SK-N-SH (cell line): ENCODE measurements at regions not wholly inside any gene's neighbourhood (a gene's known extent, or its start where the extent isn't known, plus 50 kb on each side); places are given as distances from the start of the nearest gene placed in this dataset.
"Not testable (repeated sequence)": the region's sequence is repeated elsewhere in the genome, so short reads cannot be mapped to it uniquely, and the experiment has no call there.

Experiments used
- CTCF ChIA-PET: fragments of 300-600, 350-600 bp; formaldehyde crosslinking; extraction: SDS; loops from one replicate; lab custom pipeline; 2021; lab: Yijun Ruan, JAX
- POLR2A ChIA-PET: fragments of 350-600 bp; sonication (Branson Sonifier 250); formaldehyde crosslinking; extraction: SDS; loops from one replicate; lab custom pipeline; 2020; ENCODE audit warnings: antibody characterized with exemption, inconsistent platforms; lab: Yijun Ruan, JAX
- DNase-seq: peaks from one replicate; pipeline ENCODE4 v3.0.0; 2012
- H2AFZ ChIP-seq: fragments of 200-600 bp; sonication (generic); 2 replicates; pipeline ENCODE4 v1.8.1; 2016; ENCODE audit warnings: antibody characterized with exemption, mild to moderate bottlenecking, low read depth
- H3F3A ChIP-seq: fragments of 200-600 bp; sonication (generic); replicated peaks from 2 replicates; pipeline ENCODE3; 2016; ENCODE audit warnings: antibody characterized with exemption, mild to moderate bottlenecking; ENCODE audit not compliant: insufficient read depth
- H3K27ac ChIP-seq, 2 experiments: fragments of 200-500 bp in 1 of 2; fragments of 200-600 bp in 1 of 2; sonication (Bioruptor generic) in 1 of 2; sonication (generic), shearing (Covaris generic) in 1 of 2; 2 replicates each; pipeline versions ENCODE4 v1.5.1 to v1.6.1; 2014 to 2016; ENCODE audit warnings: low read depth in 2 of 2, inconsistent platforms in 1 of 2, low read length in 1 of 2, mild to moderate bottlenecking in 1 of 2, mixed read lengths in 1 of 2
- H3K27me3 ChIP-seq: fragments of 200-600 bp; sonication (generic), shearing (Covaris generic); 2 replicates; pipeline ENCODE4 v1.6.1; 2016; ENCODE audit warnings: mixed run types; ENCODE audit not compliant: insufficient read depth
- H3K36me3 ChIP-seq, 2 experiments: fragments of 200-500 bp in 1 of 2; fragments of 200-600 bp in 1 of 2; sonication (Bioruptor generic) in 1 of 2; sonication (generic) in 1 of 2; replicated peaks in 1 of 2; 2 replicates each; pipeline versions ENCODE3 to v1.5.1; 2014 to 2016; ENCODE audit warnings: low read length in 1 of 2, mild to moderate bottlenecking in 1 of 2; ENCODE audit not compliant: insufficient read depth in 2 of 2, control insufficient read depth in 1 of 2
- H3K4me1 ChIP-seq, 2 experiments: fragments of 200-500 bp in 1 of 2; fragments of 200-600 bp in 1 of 2; sonication (Bioruptor generic) in 1 of 2; sonication (generic), shearing (Covaris generic) in 1 of 2; 2 replicates each; pipeline versions ENCODE4 v1.5.1 to v1.6.1; 2014 to 2016; ENCODE audit warnings: low read depth in 1 of 2, low read length in 1 of 2, mixed run types in 1 of 2; ENCODE audit not compliant: insufficient read depth in 2 of 2, control insufficient read depth in 1 of 2
- H3K4me2 ChIP-seq: fragments of 200-600 bp; sonication (generic), shearing (Covaris generic); 2 replicates; pipeline ENCODE4 v1.6.1; 2017; ENCODE audit warnings: mixed run types
- H3K4me3 ChIP-seq, 2 experiments: fragments of 200-500 bp in 1 of 2; fragments of 200-600 bp in 1 of 2; sonication (Bioruptor generic) in 1 of 2; sonication (generic), shearing (Covaris generic) in 1 of 2; 2 replicates each; pipeline versions ENCODE4 v1.5.1 to v1.8.1; 2014 to 2016; ENCODE audit warnings: low read depth in 2 of 2, inconsistent platforms in 1 of 2, low read length in 1 of 2, mild to moderate bottlenecking in 1 of 2, mixed read lengths in 1 of 2, moderate library complexity in 1 of 2
- H3K79me2 ChIP-seq: fragments of 200-600 bp; sonication (generic); 2 replicates; pipeline ENCODE4 v1.8.1; 2017; ENCODE audit warnings: mild to moderate bottlenecking; ENCODE audit not compliant: insufficient read depth
- H3K9ac ChIP-seq: fragments of 200-600 bp; sonication (generic); 2 replicates; pipeline ENCODE4 v1.6.1; 2017; ENCODE audit warnings: mixed run types
- H3K9me2 ChIP-seq: fragments of 200-600 bp; sonication (generic); 2 replicates; pipeline ENCODE4 v1.6.1; 2017; ENCODE audit warnings: mixed run types
- H3K9me3 ChIP-seq: fragments of 200-600 bp; sonication (generic); 2 replicates; pipeline ENCODE4 v1.6.1; 2017; ENCODE audit warnings: mixed run types, mild to moderate bottlenecking, moderate library complexity
- H4K20me1 ChIP-seq: fragments of 200-600 bp; sonication (generic); 2 replicates; pipeline ENCODE4 v1.6.1; 2017; ENCODE audit warnings: mild to moderate bottlenecking, mixed run types; ENCODE audit not compliant: insufficient read depth
- WGBS: methylation state at CpG from one replicate; pipeline ENCODE4 v1.1.6; 2017; ENCODE audit warnings: low lambda C conversion rate; 5-methylcytosine and 5-hydroxymethylcytosine counted together

DNA sequence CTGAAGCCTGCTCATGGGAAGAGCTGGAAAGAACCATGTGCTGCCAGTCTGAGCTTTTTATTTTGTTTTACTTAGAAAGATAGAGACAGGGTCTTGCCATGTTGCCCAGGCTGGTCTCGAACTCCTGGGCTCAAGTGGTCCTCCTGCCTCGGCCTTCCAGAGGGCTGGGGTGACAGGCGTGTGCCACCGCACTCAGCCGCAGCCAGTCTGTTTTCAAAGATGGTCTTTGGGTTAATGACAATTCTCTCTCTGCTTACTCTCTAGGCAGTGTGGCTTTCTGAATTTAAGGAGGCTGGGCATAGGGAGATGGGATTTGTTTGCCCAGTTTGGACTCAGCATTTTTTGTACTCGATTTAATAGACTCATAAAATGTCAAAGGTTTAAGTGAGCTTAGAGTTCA, 1357.9 kb downstream of the CDH12 start:
- H3F3A ChIP-seq, H3K4me3 ChIP-seq, H3K79me2 ChIP-seq, H3K4me1 ChIP-seq, CTCF ChIA-PET, H4K20me1 ChIP-seq, H3K27me3 ChIP-seq, H3K36me3 ChIP-seq, H3K27ac ChIP-seq, H3K4me2 ChIP-seq, H2AFZ ChIP-seq, DNase-seq, H3K9ac ChIP-seq, H3K9me3 ChIP-seq, H3K9me2 ChIP-seq, POLR2A ChIA-PET: not testable (repeated sequence)
- WGBS: 96% methylated on average over 6 of the region's 6 CpGs

DNA sequence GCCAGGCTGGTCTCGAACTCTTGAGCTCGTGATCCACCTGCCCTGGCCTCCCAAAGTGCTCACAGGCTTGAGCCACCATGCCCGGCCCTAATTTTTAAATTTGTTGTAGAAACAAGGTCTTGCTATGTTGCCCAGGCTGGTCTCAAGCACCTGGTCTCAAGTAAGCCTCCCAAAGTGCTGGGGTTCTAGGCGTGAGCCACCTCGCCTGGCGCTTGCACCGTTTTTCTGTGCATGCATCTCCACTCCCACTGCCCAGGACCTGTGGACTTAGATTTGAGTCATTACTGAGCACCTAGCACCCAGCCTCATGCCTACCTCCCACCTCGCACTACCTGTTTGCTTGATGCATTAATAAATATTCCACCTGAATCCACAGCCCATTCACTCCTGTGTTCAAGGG, 1359.1 kb downstream of the CDH12 start:
- H3K4me3 ChIP-seq, H3K27me3 ChIP-seq, CTCF ChIA-PET, DNase-seq, H2AFZ ChIP-seq, H4K20me1 ChIP-seq, H3K9me3 ChIP-seq, H3K4me1 ChIP-seq, H3K36me3 ChIP-seq, H3K4me2 ChIP-seq, H3K9me2 ChIP-seq, H3K79me2 ChIP-seq, H3K9ac ChIP-seq, POLR2A ChIA-PET, H3K27ac ChIP-seq, H3F3A ChIP-seq: not testable (repeated sequence)
- WGBS: 94% methylated on average over 7 of the region's 8 CpGs

DNA sequence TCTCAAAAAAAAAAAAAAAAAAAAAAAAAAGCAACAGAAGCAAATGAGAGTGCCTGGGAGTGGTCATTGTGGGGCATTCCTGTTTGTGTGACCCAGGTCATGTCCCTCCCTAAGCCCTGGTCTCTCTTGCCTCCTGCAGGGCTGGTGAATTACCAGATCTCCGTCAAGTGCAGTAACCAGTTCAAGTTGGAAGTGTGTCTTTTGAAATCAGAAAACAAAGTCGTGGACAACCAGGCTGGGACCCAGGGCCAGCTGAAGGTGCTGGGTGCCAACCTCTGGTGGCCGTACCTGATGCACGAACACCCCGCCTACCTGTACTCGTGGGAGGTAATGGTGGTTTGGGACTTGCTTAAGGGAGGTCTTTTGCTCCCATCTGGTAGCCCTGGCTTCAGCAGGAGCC, 1362.0 kb downstream of the CDH12 start:
- H3K9me3 ChIP-seq, POLR2A ChIA-PET, CTCF ChIA-PET: not testable (repeated sequence)

DNA sequence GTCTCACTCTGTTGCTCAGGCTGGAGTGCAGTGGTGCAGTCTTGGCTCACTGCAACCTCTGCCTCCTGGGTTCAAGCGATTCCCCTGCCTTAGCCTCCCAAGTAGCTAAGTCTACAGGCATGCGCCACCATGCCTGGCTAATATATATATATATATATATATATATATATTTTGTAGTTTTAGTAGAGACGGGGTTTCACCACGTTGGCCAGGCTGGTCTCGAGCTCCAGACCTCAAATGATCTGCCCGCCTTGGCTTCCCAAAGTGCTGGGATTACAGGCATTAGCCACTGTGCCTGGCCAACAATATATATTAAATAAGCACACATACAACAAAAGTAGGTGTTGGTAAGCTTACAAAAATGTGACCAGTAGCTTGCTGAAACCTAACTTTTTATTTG, 1364.3 kb downstream of the CDH12 start:
- H3K27ac ChIP-seq, H3K79me2 ChIP-seq, H3K9me3 ChIP-seq, H2AFZ ChIP-seq, H3K4me1 ChIP-seq, H3K4me3 ChIP-seq, CTCF ChIA-PET, H3K9me2 ChIP-seq, H3K27me3 ChIP-seq, H4K20me1 ChIP-seq, H3F3A ChIP-seq, DNase-seq, POLR2A ChIA-PET, H3K36me3 ChIP-seq, H3K9ac ChIP-seq, H3K4me2 ChIP-seq: not testable (repeated sequence)
- 95% methylated on average over 6 of the region's 6 CpGs for WGBS

More for the DNA sequence above, 1362.0 kb downstream of the CDH12 start:
- H3F3A ChIP-seq, H3K4me3 ChIP-seq, H3K9me2 ChIP-seq, H4K20me1 ChIP-seq, H3K27ac ChIP-seq, H3K36me3 ChIP-seq, H3K9ac ChIP-seq, H3K27me3 ChIP-seq, H3K4me1 ChIP-seq, H2AFZ ChIP-seq, DNase-seq, H3K79me2 ChIP-seq, H3K4me2 ChIP-seq: not testable (repeated sequence)
- WGBS: 93% methylated on average over 6 of the region's 6 CpGs
